Uterus (tissue), 2 donors: ENCODE measurements at regions not wholly inside any gene's neighbourhood (a gene's known extent, or its start where the extent isn't known, plus 50 kb on each side); places are given as distances from the start of the nearest gene placed in this dataset.

Source experiments
- CTCF ChIP-seq, 4 experiments: fragments of 200-600 bp in 2 of 4; fragments of 450-650 bp in 2 of 4; sonication (generic) in 2 of 4; IDR thresholded peaks; one replicate each; pipeline ENCODE4 v1.5.1; 2016 to 2019; ENCODE audit warnings: antibody characterized with exemption in 4 of 4, mild to moderate bottlenecking in 2 of 4, moderate library complexity in 1 of 4
- POLR2A ChIP-seq, 2 donors: fragments of 450-650 bp; IDR thresholded peaks; one replicate each; pipeline ENCODE4 v1.6.1; 2016; ENCODE audit warnings: antibody characterized with exemption in 2 of 2, mild to moderate bottlenecking in 1 of 2, moderate library complexity in 1 of 2

GRCh38 chr12:104889735-104890134 is 68.4 kb downstream of the SLC41A2 start:
- TF ChIP-seq CTCF (IDR thresholded peaks at IDR 0.05) (no peak), POLR2A (IDR thresholded peaks at IDR 0.05) (no peak)
